ENCODE measurements at regions not wholly inside any gene's neighbourhood (a gene's known extent, or its start where the extent isn't known, plus 50 kb on each side); places are given as distances from the start of the nearest gene placed in this dataset.

DNA sequence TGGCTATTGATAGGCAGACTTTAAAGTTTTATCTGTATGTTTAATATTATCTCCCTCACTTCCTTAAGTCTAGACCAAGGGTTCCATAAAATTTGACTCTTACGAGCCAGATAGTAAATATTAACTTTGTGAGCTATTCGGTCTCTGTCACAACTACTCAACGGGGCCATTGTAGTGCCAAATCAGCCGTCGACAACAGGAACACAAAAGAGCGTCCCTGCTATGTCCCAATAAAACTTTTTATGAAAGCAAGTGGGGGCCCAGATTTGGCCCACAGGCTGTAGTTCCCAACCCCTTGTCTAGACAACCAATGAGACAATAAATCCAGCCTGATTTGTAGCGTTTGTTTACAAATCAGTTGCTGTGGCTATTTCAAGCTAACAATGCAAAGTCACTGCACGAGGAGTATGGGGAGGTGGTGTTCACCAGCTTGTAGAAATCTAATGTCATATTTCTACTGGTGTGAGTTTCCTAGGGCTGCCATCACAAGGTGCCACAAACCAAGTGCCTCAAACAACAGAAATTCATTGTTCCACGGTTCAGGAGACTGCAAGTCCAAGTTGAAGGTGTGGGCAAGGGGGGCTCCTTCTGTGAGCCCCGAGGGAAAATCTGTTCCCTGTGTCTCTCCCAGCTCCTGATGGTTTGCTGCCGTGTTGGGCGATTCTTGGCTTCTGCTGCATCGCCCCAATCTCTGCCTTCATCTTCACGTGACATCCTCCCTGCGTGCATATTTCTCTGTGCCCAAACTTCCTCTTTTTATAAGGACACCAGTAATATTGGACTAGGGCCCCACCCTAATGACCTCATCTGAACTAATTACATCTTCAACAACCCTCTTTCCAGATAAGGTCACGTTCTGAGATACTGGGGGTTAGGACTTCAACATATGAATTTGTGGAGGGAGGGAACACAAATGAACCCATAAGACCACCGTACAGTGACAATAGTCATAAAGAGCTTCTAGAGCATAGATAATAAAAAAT lies 356.0 kb upstream of the JARID2 start:
- TF ChIP-seq RXRA (IDR thresholded peaks at IDR 0.05; ENCODE audit: borderline replicate concordance, low read depth) (no peak), RFX5 (IDR thresholded peaks at IDR 0.05; ENCODE audit: low read length) (no peak), YY1 (IDR thresholded peaks at IDR 0.05; ENCODE audit: low read depth) (no peak), RAD21 (IDR thresholded peaks at IDR 0.05; ENCODE audit: low read length) (no peak), EP300 (IDR thresholded peaks at IDR 0.05; ENCODE audit: borderline replicate concordance in 1 of 2, low read depth in 1 of 2, low read length in 1 of 2) (no peak), SIN3A (IDR thresholded peaks at IDR 0.05; ENCODE audit: borderline replicate concordance, low read depth, low read length) (no peak)
- TF ChIP-seq, protein P1, sequence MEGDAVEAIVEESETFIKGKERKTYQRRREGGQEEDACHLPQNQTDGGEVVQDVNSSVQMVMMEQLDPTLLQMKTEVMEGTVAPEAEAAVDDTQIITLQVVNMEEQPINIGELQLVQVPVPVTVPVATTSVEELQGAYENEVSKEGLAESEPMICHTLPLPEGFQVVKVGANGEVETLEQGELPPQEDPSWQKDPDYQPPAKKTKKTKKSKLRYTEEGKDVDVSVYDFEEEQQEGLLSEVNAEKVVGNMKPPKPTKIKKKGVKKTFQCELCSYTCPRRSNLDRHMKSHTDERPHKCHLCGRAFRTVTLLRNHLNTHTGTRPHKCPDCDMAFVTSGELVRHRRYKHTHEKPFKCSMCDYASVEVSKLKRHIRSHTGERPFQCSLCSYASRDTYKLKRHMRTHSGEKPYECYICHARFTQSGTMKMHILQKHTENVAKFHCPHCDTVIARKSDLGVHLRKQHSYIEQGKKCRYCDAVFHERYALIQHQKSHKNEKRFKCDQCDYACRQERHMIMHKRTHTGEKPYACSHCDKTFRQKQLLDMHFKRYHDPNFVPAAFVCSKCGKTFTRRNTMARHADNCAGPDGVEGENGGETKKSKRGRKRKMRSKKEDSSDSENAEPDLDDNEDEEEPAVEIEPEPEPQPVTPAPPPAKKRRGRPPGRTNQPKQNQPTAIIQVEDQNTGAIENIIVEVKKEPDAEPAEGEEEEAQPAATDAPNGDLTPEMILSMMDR (IDR thresholded peaks at IDR 0.05) = no peak
- TF ChIP-seq, protein P2, sequence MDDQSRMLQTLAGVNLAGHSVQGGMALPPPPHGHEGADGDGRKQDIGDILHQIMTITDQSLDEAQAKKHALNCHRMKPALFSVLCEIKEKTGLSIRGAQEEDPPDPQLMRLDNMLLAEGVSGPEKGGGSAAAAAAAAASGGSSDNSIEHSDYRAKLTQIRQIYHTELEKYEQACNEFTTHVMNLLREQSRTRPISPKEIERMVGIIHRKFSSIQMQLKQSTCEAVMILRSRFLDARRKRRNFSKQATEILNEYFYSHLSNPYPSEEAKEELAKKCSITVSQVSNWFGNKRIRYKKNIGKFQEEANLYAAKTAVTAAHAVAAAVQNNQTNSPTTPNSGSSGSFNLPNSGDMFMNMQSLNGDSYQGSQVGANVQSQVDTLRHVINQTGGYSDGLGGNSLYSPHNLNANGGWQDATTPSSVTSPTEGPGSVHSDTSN (IDR thresholded peaks at IDR 0.05) = no peak
- TF ChIP-seq, protein P3, sequence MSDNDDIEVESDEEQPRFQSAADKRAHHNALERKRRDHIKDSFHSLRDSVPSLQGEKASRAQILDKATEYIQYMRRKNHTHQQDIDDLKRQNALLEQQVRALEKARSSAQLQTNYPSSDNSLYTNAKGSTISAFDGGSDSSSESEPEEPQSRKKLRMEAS (IDR thresholded peaks at IDR 0.05; ENCODE audit: low read depth) = no peak
- TF ChIP-seq, protein P4, sequence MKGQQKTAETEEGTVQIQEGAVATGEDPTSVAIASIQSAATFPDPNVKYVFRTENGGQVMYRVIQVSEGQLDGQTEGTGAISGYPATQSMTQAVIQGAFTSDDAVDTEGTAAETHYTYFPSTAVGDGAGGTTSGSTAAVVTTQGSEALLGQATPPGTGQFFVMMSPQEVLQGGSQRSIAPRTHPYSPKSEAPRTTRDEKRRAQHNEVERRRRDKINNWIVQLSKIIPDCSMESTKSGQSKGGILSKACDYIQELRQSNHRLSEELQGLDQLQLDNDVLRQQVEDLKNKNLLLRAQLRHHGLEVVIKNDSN (IDR thresholded peaks at IDR 0.05; ENCODE audit: borderline replicate concordance, low read depth) = no peak

All from SK-N-SH (cell line).